NCI-H446 treated with DMSO at 0.1 percent for 48 hours (cell line): ENCODE measurements at regions not wholly inside any gene's neighbourhood (a gene's known extent, or its start where the extent isn't known, plus 50 kb on each side); places are given as distances from the start of the nearest gene placed in this dataset.
A peak's percentile ranks its signal among the peaks of the same experiment; 100 is the strongest.

Source experiments
- DNase-seq: peaks from one replicate; lab custom pipeline; 2025; lab: John Stamatoyannopoulos, UW

- DNase-seq, result no peak
These were observed 158.2 kb downstream of the CAND1 start for GRCh38 chr12:67427336-67427735.

- no peak for DNase-seq
These were observed 159.3 kb downstream of the CAND1 start for GRCh38 chr12:67428431-67428830.

GRCh38 chr12:67430708-67431335, 161.7 kb downstream of the CAND1 start:
- no peak for DNase-seq

GRCh38 chr12:67431411-67432020, 162.4 kb downstream of the CAND1 start:
- no peak for DNase-seq

- DNase-seq, result no peak
These were observed 164.4 kb downstream of the CAND1 start for GRCh38 chr12:67433385-67434175.

- DNase-seq, result no peak
These were observed 165.7 kb downstream of the CAND1 start for GRCh38 chr12:67434671-67435370.

GRCh38 chr12:67436230-67436629, 167.1 kb downstream of the CAND1 start:
- no peak for DNase-seq

GRCh38 chr12:67437011-67437410, 167.9 kb downstream of the CAND1 start:
- no peak for DNase-seq

- no peak for DNase-seq
These were observed 170.5 kb downstream of the CAND1 start for GRCh38 chr12:67439611-67440010.

- peak; percentile 62 for DNase-seq
These were observed 172.7 kb downstream of the CAND1 start for GRCh38 chr12:67441736-67442346.

- peak; percentile 76 for DNase-seq
These were observed 173.2 kb downstream of the CAND1 start for GRCh38 chr12:67442347-67442841.

GRCh38 chr12:67442896-67443295, 173.7 kb downstream of the CAND1 start:
- DNase-seq, result no peak

GRCh38 chr12:67444542-67444941, 175.4 kb downstream of the CAND1 start:
- DNase-seq, result no peak

GRCh38 chr12:67446716-67447115, 177.6 kb downstream of the CAND1 start:
- DNase-seq, result no peak

GRCh38 chr12:67447180-67447579, 178.0 kb downstream of the CAND1 start:
- no peak for DNase-seq

GRCh38 chr12:67449591-67450052, 180.5 kb downstream of the CAND1 start:
- DNase-seq, result no peak

GRCh38 chr12:67450441-67450840, 181.3 kb downstream of the CAND1 start:
- DNase-seq, result no peak

GRCh38 chr12:67451206-67451605, 182.0 kb downstream of the CAND1 start:
- no peak for DNase-seq

- no peak for DNase-seq
These were observed 183.1 kb downstream of the CAND1 start for GRCh38 chr12:67452119-67452805.

GRCh38 chr12:67453191-67453590, 184.0 kb downstream of the CAND1 start:
- DNase-seq, result no peak

GRCh38 chr12:67455236-67455635, 186.1 kb downstream of the CAND1 start:
- no peak for DNase-seq
